Karpas-422 (cell line): ENCODE measurements at regions not wholly inside any gene's neighbourhood (a gene's known extent, or its start where the extent isn't known, plus 50 kb on each side); places are given as distances from the start of the nearest gene placed in this dataset.
"Not testable (repeated sequence)": the region's sequence is repeated elsewhere in the genome, so short reads cannot be mapped to it uniquely, and the experiment has no call there.

Experiments
- DNase-seq: peaks from one replicate; pipeline ENCODE4 v3.0.0-alpha.2; 2015
- H2AFZ ChIP-seq: fragments of 200-600 bp; sonication (generic); 2 replicates; pipeline ENCODE4 v1.6.1; 2014; ENCODE audit warnings: antibody characterized with exemption, low read length, mixed read lengths
- H3K27ac ChIP-seq: fragments of 200-600 bp; sonication (generic); 2 replicates; pipeline ENCODE4 v1.5.1; 2014; ENCODE audit warnings: mild to moderate bottlenecking, low read length, moderate library complexity
- H3K27me3 ChIP-seq: fragments of 200-600 bp; sonication (generic); 2 replicates; pipeline ENCODE4 v1.6.1; 2014; ENCODE audit warnings: low read length, mixed read lengths
- H3K36me3 ChIP-seq: fragments of 200-600 bp; sonication (generic); 2 replicates; pipeline ENCODE4 v1.6.1; 2014; ENCODE audit warnings: low read length, mixed read lengths; ENCODE audit not compliant: insufficient read depth
- H3K4me1 ChIP-seq: fragments of 200-600 bp; sonication (generic); 2 replicates; pipeline ENCODE4 v1.6.1; 2014; ENCODE audit warnings: mild to moderate bottlenecking, low read length, mixed read lengths
- H3K4me2 ChIP-seq: fragments of 200-600 bp; sonication (generic); 2 replicates; pipeline ENCODE4 v1.6.1; 2014; ENCODE audit warnings: low read length, low read depth, mild to moderate bottlenecking; ENCODE audit not compliant: poor library complexity, severe bottlenecking
- H3K4me3 ChIP-seq: fragments of 200-600 bp; sonication (generic); 2 replicates; pipeline ENCODE4 v1.5.1; 2014; ENCODE audit warnings: mild to moderate bottlenecking, antibody characterized with exemption, low read length, mixed read lengths
- H3K79me2 ChIP-seq: fragments of 200-600 bp; sonication (generic); 2 replicates; pipeline ENCODE4 v1.6.1; 2014; ENCODE audit warnings: mild to moderate bottlenecking, low read length, mixed read lengths
- H3K9ac ChIP-seq: fragments of 200-600 bp; sonication (generic); 2 replicates; pipeline ENCODE4 v1.6.0; 2014; ENCODE audit warnings: low read length
- H3K9me2 ChIP-seq: fragments of 200-600 bp; sonication (generic), shearing (Covaris generic); replicated peaks from 2 replicates; pipeline ENCODE4 v1.6.0; 2014; ENCODE audit warnings: mild to moderate bottlenecking, low read length, moderate library complexity; ENCODE audit not compliant: insufficient read depth
- H3K9me3 ChIP-seq: fragments of 300-700, 200-600 bp; sonication (generic); 2 replicates; pipeline ENCODE4 v1.6.1; 2014; ENCODE audit warnings: low read length, mixed read lengths
- H4K20me1 ChIP-seq: fragments of 200-600 bp; sonication (generic); 2 replicates; pipeline ENCODE4 v1.6.1; 2014; ENCODE audit warnings: mild to moderate bottlenecking, antibody characterized with exemption, low read length, low read depth; ENCODE audit not compliant: insufficient read depth

- no peak overlapping the region for H3K4me2 ChIP-seq
- H3K27ac ChIP-seq: no peak overlapping the region
- no peak overlapping the region for H2AFZ ChIP-seq
- H3K36me3 ChIP-seq: no peaks in the 10 kb centered on the region
- no peaks in the 10 kb centered on the region for H4K20me1 ChIP-seq
- H3K27me3 ChIP-seq: no peaks in the 10 kb centered on the region
- no peak overlapping the region for H3K9ac ChIP-seq
- H3K9me2 ChIP-seq: no peaks in the 10 kb centered on the region
- DNase-seq: no peak
- no peaks in the 10 kb centered on the region for H3K9me3 ChIP-seq
- no peaks in the 10 kb centered on the region for H3K79me2 ChIP-seq
- H3K4me3 ChIP-seq: no peak overlapping the region
- H3K4me1 ChIP-seq: no peaks in the 10 kb centered on the region
Observed at GRCh38 chr2:66095820-66096345, 339.0 kb upstream of the MEIS1 start.

GRCh38 chr2:66094689-66095088 lies 340.2 kb upstream of the MEIS1 start:
- not testable (repeated sequence) for H3K36me3 ChIP-seq, H2AFZ ChIP-seq, H3K79me2 ChIP-seq, H3K9me2 ChIP-seq, H3K9me3 ChIP-seq, H3K27ac ChIP-seq, DNase-seq, H4K20me1 ChIP-seq, H3K27me3 ChIP-seq, H3K4me1 ChIP-seq, H3K4me3 ChIP-seq, H3K4me2 ChIP-seq, H3K9ac ChIP-seq

- Histone ChIP-seq H3K9ac (no peak overlapping the region), H3K9me3 (no peaks in the 10 kb centered on the region), H3K4me2 (no peak overlapping the region), H2AFZ (no peak overlapping the region), H3K4me1 (no peaks in the 10 kb centered on the region), H3K27ac (no peak overlapping the region), H3K4me3 (no peak overlapping the region), H3K9me2 (no peaks in the 10 kb centered on the region), H3K36me3 (no peaks in the 10 kb centered on the region), H3K27me3 (no peaks in the 10 kb centered on the region), H3K79me2 (no peaks in the 10 kb centered on the region), H4K20me1 (no peaks in the 10 kb centered on the region)
- no peak for DNase-seq
Observed at GRCh38 chr2:66093371-66093770, 341.6 kb upstream of the MEIS1 start.

GRCh38 chr2:66084948-66085590 lies 349.9 kb upstream of the MEIS1 start:
- Histone ChIP-seq H3K27ac (no peak overlapping the region), H3K9ac (no peak overlapping the region), H3K4me2 (peak overlapping the region; percentile 17), H4K20me1 (no peaks in the 10 kb centered on the region), H3K79me2 (no peaks in the 10 kb centered on the region), H3K9me3 (no peaks in the 10 kb centered on the region), H2AFZ (peak overlapping the region; percentile 85; the same call in 1 of the 2 replicates), H3K4me1 (peaks cover 7% of the 10 kb centered on the region), H3K36me3 (no peaks in the 10 kb centered on the region), H3K27me3 (no peaks in the 10 kb centered on the region), H3K4me3 (no peak overlapping the region), H3K9me2 (no peaks in the 10 kb centered on the region)
- DNase-seq: peak; percentile 60

GRCh38 chr2:66082581-66082980 lies 352.3 kb upstream of the MEIS1 start:
- Histone ChIP-seq H3K27me3 (no peaks in the 10 kb centered on the region), H2AFZ (no peak overlapping the region), H3K4me1 (peaks cover 7% of the 10 kb centered on the region), H3K9me3 (no peaks in the 10 kb centered on the region), H3K4me3 (no peak overlapping the region), H3K27ac (no peak overlapping the region), H4K20me1 (no peaks in the 10 kb centered on the region), H3K9me2 (no peaks in the 10 kb centered on the region), H3K9ac (no peak overlapping the region), H3K4me2 (no peak overlapping the region), H3K36me3 (no peaks in the 10 kb centered on the region), H3K79me2 (no peaks in the 10 kb centered on the region)
- DNase-seq: no peak

- Histone ChIP-seq H2AFZ (no peak overlapping the region), H4K20me1 (no peaks in the 10 kb centered on the region), H3K79me2 (no peaks in the 10 kb centered on the region), H3K9me3 (no peaks in the 10 kb centered on the region), H3K27ac (no peak overlapping the region), H3K4me1 (peaks cover 6% of the 10 kb centered on the region), H3K9ac (no peak overlapping the region), H3K27me3 (no peaks in the 10 kb centered on the region), H3K9me2 (no peaks in the 10 kb centered on the region), H3K4me2 (no peak overlapping the region), H3K4me3 (no peak overlapping the region), H3K36me3 (no peaks in the 10 kb centered on the region)
- no peak for DNase-seq
Observed at GRCh38 chr2:66080127-66080526, 354.8 kb upstream of the MEIS1 start.

GRCh38 chr2:66073172-66073571 lies 361.8 kb upstream of the MEIS1 start:
- H2AFZ ChIP-seq: no peak overlapping the region
- H3K4me3 ChIP-seq: no peak overlapping the region
- H3K9me2 ChIP-seq: no peaks in the 10 kb centered on the region
- no peak for DNase-seq
- no peak overlapping the region for H3K27ac ChIP-seq
- no peaks in the 10 kb centered on the region for H4K20me1 ChIP-seq
- no peaks in the 10 kb centered on the region for H3K79me2 ChIP-seq
- H3K9ac ChIP-seq: no peak overlapping the region
- H3K4me2 ChIP-seq: no peak overlapping the region
- no peaks in the 10 kb centered on the region for H3K36me3 ChIP-seq
- no peaks in the 10 kb centered on the region for H3K9me3 ChIP-seq
- H3K27me3 ChIP-seq: no peaks in the 10 kb centered on the region
- H3K4me1 ChIP-seq: no peaks in the 10 kb centered on the region

GRCh38 chr2:66070721-66071602 lies 364.0 kb upstream of the MEIS1 start:
- H3K27me3 ChIP-seq: no peaks in the 10 kb centered on the region
- H3K4me3 ChIP-seq: no peak overlapping the region
- no peaks in the 10 kb centered on the region for H3K36me3 ChIP-seq
- no peak overlapping the region for H3K4me2 ChIP-seq
- H3K79me2 ChIP-seq: no peaks in the 10 kb centered on the region
- H3K27ac ChIP-seq: no peak overlapping the region
- H3K4me1 ChIP-seq: no peaks in the 10 kb centered on the region
- no peaks in the 10 kb centered on the region for H4K20me1 ChIP-seq
- H3K9me2 ChIP-seq: no peaks in the 10 kb centered on the region
- no peak overlapping the region for H3K9ac ChIP-seq
- no peak for DNase-seq
- H2AFZ ChIP-seq: no peak overlapping the region
- no peaks in the 10 kb centered on the region for H3K9me3 ChIP-seq
